ENCODE measurements at regions not wholly inside any gene's neighbourhood (a gene's known extent, or its start where the extent isn't known, plus 50 kb on each side); places are given as distances from the start of the nearest gene placed in this dataset.

DNA sequence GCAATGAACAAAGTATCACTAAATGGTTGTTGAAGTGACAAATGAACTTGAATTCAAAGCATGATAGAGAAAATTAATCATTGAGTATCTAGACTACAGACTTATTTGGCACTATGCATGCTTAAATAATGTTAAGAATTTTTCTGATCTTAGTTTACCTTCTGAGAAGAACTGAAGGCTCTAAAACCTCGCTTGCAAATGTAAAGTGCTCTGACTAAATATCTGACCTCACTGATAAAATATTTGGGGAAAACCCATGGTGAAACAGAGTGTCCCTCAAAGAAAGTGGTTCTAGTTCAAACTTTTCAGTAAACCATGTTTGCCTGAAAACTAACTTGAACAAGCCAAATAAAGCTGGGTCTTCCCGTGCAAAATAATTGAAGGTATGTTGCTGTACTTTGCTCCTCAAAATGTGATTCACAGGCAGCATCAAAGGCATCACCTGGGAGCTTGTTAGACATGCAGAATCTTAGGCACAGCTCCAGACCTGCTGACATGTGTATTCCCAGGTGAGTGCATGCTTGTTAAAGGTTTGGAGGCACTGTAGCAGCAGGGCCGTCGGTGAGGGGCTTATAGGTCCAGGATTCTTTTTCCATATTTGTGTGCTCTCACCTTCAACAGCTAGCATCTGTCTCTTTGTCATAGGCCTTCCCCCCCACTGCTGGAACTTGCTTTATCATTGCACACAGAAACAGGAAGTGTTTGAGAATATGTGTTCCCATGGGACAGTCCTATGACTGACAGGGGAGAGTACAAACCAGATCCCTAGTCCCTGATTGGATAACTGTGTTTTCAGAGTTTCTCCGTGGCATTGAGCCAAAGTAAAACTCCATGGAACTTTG, 524.2 kb upstream of the LMCD1 start:
- TF ChIP-seq, protein P1, sequence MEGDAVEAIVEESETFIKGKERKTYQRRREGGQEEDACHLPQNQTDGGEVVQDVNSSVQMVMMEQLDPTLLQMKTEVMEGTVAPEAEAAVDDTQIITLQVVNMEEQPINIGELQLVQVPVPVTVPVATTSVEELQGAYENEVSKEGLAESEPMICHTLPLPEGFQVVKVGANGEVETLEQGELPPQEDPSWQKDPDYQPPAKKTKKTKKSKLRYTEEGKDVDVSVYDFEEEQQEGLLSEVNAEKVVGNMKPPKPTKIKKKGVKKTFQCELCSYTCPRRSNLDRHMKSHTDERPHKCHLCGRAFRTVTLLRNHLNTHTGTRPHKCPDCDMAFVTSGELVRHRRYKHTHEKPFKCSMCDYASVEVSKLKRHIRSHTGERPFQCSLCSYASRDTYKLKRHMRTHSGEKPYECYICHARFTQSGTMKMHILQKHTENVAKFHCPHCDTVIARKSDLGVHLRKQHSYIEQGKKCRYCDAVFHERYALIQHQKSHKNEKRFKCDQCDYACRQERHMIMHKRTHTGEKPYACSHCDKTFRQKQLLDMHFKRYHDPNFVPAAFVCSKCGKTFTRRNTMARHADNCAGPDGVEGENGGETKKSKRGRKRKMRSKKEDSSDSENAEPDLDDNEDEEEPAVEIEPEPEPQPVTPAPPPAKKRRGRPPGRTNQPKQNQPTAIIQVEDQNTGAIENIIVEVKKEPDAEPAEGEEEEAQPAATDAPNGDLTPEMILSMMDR (IDR thresholded peaks at IDR 0.05; ENCODE audit: insufficient read depth, low read length, severe bottlenecking), result no peak
- H3K27me3 ChIP-seq (ENCODE audit: control insufficient read depth, insufficient read depth, low read length), result no peaks in the 10 kb centered on the region
- FAIRE-seq (peak; percentile 76), DNase-seq (ENCODE audit: low read depth) (peak; percentile 77)
- H3K36me3 ChIP-seq (ENCODE audit: control insufficient read depth, insufficient read depth, low read length), result no peaks in the 10 kb centered on the region
- no peak overlapping the region for H3K4me3 ChIP-seq (ENCODE audit: low read depth, low read length)

DNA sequence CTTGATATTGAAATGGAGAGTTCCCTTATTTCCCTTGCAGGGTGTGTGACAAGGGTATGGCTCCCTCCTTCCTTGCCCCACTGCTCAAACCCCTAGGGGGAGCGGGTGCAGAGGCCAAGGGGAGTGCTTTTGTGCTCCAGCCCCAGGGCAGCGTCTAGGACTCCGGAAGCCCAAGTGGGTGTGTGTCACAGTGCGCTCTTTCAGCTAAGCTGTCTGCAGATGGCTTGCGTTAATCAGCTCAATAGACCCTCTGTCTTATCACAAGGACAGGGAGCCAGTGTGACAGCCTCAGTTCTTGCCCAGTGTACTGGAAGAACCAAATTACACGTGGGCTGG, 523.6 kb upstream of the LMCD1 start:
- TF ChIP-seq, protein P1 (IDR thresholded peaks at IDR 0.05; ENCODE audit: insufficient read depth, low read length, severe bottlenecking), result no peak

DNA sequence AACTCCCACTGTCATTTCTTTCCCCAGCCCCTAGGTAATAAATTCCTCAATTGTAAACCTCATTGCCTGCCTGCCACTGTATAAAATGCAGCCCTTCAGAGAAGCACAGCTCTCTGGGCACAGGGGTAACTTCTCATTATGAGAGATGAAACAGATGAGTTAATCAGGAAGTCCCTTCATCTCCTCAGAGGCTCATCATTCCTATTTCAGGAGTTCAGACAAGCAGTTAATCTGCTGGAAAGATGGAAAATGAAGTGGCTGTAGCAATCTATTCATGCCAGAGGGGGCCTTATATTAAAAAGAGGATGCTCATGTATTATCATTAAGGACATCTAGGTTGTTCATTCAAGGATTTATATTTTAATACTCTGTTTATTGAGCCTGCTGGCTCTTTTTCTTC, 519.5 kb upstream of the LMCD1 start:
- DNase-seq (ENCODE audit: low read depth), result no peak
- no peak overlapping the region for H3K4me3 ChIP-seq (ENCODE audit: low read depth, low read length)
- no peak for FAIRE-seq
- TF ChIP-seq, protein P1 (IDR thresholded peaks at IDR 0.05; ENCODE audit: insufficient read depth, low read length, severe bottlenecking), result no peak
- no peaks in the 10 kb centered on the region for H3K36me3 ChIP-seq (ENCODE audit: control insufficient read depth, insufficient read depth, low read length)
- no peaks in the 10 kb centered on the region for H3K27me3 ChIP-seq (ENCODE audit: control insufficient read depth, insufficient read depth, low read length)

More for the DNA sequence above, 523.6 kb upstream of the LMCD1 start:
- DNase-seq (ENCODE audit: low read depth), result no peak
- FAIRE-seq, result no peak
- Histone ChIP-seq H3K36me3 (ENCODE audit: control insufficient read depth, insufficient read depth, low read length) (no peaks in the 10 kb centered on the region), H3K27me3 (ENCODE audit: control insufficient read depth, insufficient read depth, low read length) (no peaks in the 10 kb centered on the region), H3K4me3 (ENCODE audit: low read depth, low read length) (no peak overlapping the region)

DNA sequence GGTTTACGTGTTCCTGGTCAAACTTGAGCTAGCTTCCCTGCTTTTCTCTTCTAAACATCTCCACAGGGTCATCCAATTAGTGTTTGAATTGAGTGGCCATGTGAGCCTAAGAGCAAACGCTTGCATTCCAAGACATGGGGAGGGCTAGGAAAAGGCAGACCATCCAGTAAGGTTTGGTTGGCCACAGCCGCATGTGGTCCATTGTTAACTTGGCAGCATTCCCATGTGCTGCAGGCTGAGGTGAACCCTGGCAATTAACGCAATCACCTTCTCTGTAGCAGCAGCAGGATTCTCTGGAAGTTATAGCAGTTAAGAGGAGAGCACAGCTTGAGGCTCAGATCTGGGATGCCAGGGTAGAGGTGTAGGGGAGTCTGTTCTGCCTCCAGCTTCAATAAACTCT, 502.2 kb upstream of the LMCD1 start:
- H3K27me3 ChIP-seq (ENCODE audit: control insufficient read depth, insufficient read depth, low read length), result no peaks in the 10 kb centered on the region
- TF ChIP-seq, protein P1 (IDR thresholded peaks at IDR 0.05; ENCODE audit: insufficient read depth, low read length, severe bottlenecking), result no peak
- no peak overlapping the region for H3K4me3 ChIP-seq (ENCODE audit: low read depth, low read length)
- FAIRE-seq, result no peak
- H3K36me3 ChIP-seq (ENCODE audit: control insufficient read depth, insufficient read depth, low read length), result no peaks in the 10 kb centered on the region
- DNase-seq (ENCODE audit: low read depth), result no peak

DNA sequence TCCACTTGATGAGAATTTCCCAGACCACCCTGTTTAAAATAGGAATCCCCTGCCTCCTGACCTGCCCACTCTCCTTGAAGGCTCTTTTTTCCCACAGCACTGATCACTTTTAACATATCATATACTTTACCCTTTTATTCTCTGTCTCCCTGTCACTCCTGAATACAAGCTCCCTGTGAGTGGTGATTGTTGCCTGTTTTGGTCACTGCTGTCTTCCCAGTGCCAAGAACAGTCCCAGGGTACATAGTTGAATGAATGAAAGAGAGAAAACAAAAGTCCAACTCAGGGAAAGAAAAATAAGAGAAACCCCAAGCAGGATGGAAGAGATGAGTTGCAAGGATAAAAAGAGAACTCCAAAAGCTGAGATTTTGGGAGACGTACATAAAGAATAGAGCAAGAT, 500.3 kb upstream of the LMCD1 start:
- Histone ChIP-seq H3K4me3 (ENCODE audit: low read depth, low read length) (no peak overlapping the region), H3K36me3 (ENCODE audit: control insufficient read depth, insufficient read depth, low read length) (no peaks in the 10 kb centered on the region), H3K27me3 (ENCODE audit: control insufficient read depth, insufficient read depth, low read length) (no peaks in the 10 kb centered on the region)
- TF ChIP-seq, protein P1 (IDR thresholded peaks at IDR 0.05; ENCODE audit: insufficient read depth, low read length, severe bottlenecking), result no peak
- DNase-seq (ENCODE audit: low read depth), result no peak
- FAIRE-seq, result no peak

DNA sequence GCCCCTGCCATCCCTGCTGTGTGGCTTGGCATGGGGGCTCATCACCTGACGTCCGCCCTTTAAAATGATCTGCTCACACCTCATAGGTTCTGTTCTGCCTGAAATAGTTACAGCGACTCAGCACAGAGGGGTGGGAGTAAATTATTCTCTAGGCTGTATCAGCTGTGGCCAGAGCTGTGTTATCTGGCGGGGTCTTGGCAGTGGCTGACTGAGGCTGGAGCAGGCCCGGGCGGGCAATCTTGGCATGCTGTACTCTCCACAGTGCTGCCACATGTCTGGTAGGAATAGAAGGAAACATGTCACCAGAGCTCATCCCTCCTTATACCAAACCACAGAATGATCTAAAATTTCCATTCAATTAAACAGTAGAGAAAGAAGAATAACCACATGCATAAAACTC, 499.9 kb upstream of the LMCD1 start:
- FAIRE-seq (no peak), DNase-seq (ENCODE audit: low read depth) (no peak)
- TF ChIP-seq, protein P1 (IDR thresholded peaks at IDR 0.05; ENCODE audit: insufficient read depth, low read length, severe bottlenecking), result no peak
- H3K36me3 ChIP-seq (ENCODE audit: control insufficient read depth, insufficient read depth, low read length), result no peaks in the 10 kb centered on the region
- H3K4me3 ChIP-seq (ENCODE audit: low read depth, low read length), result no peak overlapping the region
- H3K27me3 ChIP-seq (ENCODE audit: control insufficient read depth, insufficient read depth, low read length), result no peaks in the 10 kb centered on the region

Measured in bronchial epithelial cell (primary cell).